HFFc6 (cell line): ENCODE measurements at regions not wholly inside any gene's neighbourhood (a gene's known extent, or its start where the extent isn't known, plus 50 kb on each side); places are given as distances from the start of the nearest gene placed in this dataset.
"Not testable (repeated sequence)": the region's sequence is repeated elsewhere in the genome, so short reads cannot be mapped to it uniquely, and the experiment has no call there.

Experiments used
- DNase-seq: peaks from one replicate; pipeline ENCODE4 v3.0.0-alpha.2; 2018
- H3K27ac Mint-ChIP-seq: 2 replicates; pipeline ENCODE4 v1.8.0; 2020; ENCODE audit warnings: mild to moderate bottlenecking, mixed read lengths
- H3K27me3 Mint-ChIP-seq: 2 replicates; pipeline ENCODE4 v1.8.0; 2021; ENCODE audit warnings: mild to moderate bottlenecking, moderate library complexity, mixed read lengths; ENCODE audit not compliant: insufficient read depth
- H3K36me3 Mint-ChIP-seq: 2 replicates; pipeline ENCODE4 v1.8.0; 2021; ENCODE audit warnings: low read depth, mixed read lengths
- H3K4me1 Mint-ChIP-seq: 2 replicates; pipeline ENCODE4 v1.8.0; 2020; ENCODE audit warnings: low read depth, mixed read lengths
- H3K4me3 Mint-ChIP-seq: 2 replicates; pipeline ENCODE4 v1.8.0; 2020; ENCODE audit warnings: mild to moderate bottlenecking, moderate library complexity, mixed read lengths
- H3K9me3 Mint-ChIP-seq: 2 replicates; pipeline ENCODE4 v1.8.0; 2020; ENCODE audit warnings: mild to moderate bottlenecking, mixed read lengths
- TF ChIP-seq, protein P1 (sequence below): fragments of 200-600 bp; sonication (generic); IDR thresholded peaks from 2 replicates; pipeline ENCODE4 v1.5.0; 2021; ENCODE audit warnings: antibody characterized with exemption, mild to moderate bottlenecking

DNA sequence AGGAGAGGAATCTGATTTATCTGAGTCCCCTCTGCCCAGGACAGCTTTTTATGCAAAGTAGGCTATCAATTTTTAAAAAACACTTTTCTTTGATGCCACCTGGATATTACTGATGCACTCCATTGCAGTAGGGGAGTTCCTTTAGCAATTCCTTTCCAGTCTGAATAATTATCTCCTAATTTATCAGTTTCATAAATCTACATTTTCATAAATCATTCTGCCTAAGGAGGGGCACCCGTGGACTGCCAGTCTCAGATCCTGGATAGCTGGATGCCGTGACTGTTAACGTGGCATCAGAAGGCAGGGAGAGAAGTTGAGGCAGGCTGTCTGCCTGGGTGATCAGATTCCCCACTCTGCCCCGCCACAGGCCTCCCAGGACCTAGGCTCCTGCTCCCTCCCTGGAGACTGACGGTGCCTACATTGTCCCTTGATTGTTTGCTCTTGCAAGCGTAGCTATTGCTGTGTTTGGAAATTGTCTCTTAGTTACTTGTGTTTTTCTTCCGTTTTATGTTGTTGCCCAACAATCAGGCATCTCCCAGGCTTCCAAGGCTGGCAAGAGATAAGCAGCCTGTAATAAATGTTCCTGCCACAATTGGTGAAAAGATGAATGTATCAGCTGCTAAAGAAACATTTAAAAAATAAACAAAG, 75.2 kb downstream of the KATNIP start:
- TF ChIP-seq, protein P1, sequence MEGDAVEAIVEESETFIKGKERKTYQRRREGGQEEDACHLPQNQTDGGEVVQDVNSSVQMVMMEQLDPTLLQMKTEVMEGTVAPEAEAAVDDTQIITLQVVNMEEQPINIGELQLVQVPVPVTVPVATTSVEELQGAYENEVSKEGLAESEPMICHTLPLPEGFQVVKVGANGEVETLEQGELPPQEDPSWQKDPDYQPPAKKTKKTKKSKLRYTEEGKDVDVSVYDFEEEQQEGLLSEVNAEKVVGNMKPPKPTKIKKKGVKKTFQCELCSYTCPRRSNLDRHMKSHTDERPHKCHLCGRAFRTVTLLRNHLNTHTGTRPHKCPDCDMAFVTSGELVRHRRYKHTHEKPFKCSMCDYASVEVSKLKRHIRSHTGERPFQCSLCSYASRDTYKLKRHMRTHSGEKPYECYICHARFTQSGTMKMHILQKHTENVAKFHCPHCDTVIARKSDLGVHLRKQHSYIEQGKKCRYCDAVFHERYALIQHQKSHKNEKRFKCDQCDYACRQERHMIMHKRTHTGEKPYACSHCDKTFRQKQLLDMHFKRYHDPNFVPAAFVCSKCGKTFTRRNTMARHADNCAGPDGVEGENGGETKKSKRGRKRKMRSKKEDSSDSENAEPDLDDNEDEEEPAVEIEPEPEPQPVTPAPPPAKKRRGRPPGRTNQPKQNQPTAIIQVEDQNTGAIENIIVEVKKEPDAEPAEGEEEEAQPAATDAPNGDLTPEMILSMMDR: no peak
- Mint-ChIP-seq H3K27ac (no peak overlapping the region; the same call in 1 of the 2 replicates), H3K27me3 (no peaks in the 10 kb centered on the region; the same call in 1 of the 2 replicates), H3K36me3 (0 out of 2 replicates have a peak, but pooled peaks cover 5% of the 10 kb centered on the region), H3K4me1 (peaks cover 10% of the 10 kb centered on the region), H3K4me3 (no peak overlapping the region), H3K9me3 (no peaks in the 10 kb centered on the region)
- DNase-seq: no peak

DNA sequence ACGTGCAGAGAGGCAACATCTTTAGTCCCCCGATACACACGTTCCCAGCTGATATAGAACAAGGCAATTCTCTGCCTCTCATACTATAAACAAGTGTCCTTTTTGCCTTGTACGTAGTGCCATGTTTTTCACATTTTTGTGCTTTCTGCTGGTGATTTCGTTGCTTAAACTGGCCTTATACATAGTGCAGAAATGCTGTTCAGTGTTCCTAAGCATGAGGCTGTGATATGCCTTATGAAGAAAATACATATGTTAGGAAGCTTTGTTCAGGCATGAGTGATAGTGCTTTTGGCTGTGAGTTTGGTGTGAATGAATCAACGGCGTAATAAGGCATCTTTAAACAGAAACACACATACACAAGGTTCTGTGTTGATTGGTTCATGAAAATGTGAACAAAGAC, 77.2 kb downstream of the KATNIP start:
- Mint-ChIP-seq H3K27me3 (no peaks in the 10 kb centered on the region; the same call in 1 of the 2 replicates), H3K9me3 (no peaks in the 10 kb centered on the region), H3K4me1 (peaks cover 10% of the 10 kb centered on the region), H3K36me3 (peaks cover 7% of the 10 kb centered on the region; the same call in 1 of the 2 replicates), H3K27ac (no peak overlapping the region), H3K4me3 (no peak overlapping the region)
- TF ChIP-seq, protein P1: no peak
- no peak for DNase-seq

DNA sequence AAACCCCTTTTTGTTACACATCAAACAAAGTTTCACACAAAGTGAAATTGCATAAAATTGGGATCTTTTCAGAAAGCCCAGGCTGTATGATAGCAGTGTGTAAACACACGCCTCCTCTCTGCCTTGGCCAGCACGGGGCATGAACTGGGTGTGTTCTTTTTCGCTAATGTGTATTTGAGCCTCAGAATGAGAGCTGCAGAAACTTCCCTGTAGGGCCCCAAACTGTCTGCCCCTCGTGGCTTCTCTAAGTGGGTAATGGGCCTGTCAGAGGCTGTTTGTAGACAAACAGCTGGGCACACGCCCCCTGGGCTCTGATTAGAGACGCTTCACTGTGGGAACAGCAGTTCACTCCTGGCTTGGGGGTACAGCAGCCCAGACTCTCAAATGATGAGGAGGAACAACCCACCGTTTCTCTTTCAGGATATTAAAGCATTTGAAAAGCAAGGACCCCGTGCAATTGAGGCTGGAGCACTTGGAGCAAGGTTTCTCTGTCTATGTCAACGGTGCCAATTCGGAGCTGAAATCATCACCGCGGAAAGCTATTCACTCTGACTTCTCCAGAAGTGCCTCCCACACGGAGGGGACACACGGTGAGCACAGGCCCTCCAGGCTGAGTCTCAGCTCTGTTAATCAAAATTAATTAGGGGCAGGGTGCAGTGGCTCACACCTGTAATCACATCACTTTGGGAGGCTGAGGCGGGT, 78.4 kb downstream of the KATNIP start:
- H3K4me1 Mint-ChIP-seq: peaks cover 10% of the 10 kb centered on the region
- DNase-seq: no peak
- H3K4me3 Mint-ChIP-seq: no peak overlapping the region
- H3K27me3 Mint-ChIP-seq: no peaks in the 10 kb centered on the region; the same call in 1 of the 2 replicates
- no peaks in the 10 kb centered on the region for H3K9me3 Mint-ChIP-seq
- H3K36me3 Mint-ChIP-seq: peaks cover 7% of the 10 kb centered on the region; the same call in 1 of the 2 replicates
- H3K27ac Mint-ChIP-seq: no peak overlapping the region
- TF ChIP-seq, protein P1: no peak

DNA sequence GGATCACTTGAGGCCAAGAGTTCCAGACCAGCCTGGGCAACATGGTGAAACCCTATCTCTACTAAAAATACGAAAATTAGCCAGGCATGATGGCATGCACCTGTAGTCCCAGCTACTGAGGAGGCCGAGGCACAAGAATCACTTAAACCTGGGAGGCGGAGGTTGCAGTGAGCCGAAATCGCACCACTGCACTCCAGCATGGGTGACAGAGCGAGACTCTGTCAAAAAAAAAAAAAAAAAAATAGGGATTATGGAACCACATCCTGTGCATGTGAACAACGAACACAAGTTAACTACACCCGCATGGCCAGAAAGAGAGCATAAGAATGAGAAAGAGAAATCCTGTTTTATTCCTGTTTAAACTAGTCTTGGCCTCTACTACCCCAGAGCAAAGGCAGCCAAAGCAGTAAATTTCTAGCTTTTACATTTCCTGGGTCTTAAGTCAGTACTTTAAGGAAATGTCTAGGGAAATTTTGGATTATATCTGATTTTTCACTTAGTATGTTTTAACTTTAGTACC, 79.1 kb downstream of the KATNIP start:
- H3K36me3 Mint-ChIP-seq, H3K27me3 Mint-ChIP-seq, DNase-seq, H3K9me3 Mint-ChIP-seq, H3K27ac Mint-ChIP-seq, H3K4me3 Mint-ChIP-seq: not testable (repeated sequence)
- H3K4me1 Mint-ChIP-seq: peaks cover 10% of the 10 kb centered on the region

DNA sequence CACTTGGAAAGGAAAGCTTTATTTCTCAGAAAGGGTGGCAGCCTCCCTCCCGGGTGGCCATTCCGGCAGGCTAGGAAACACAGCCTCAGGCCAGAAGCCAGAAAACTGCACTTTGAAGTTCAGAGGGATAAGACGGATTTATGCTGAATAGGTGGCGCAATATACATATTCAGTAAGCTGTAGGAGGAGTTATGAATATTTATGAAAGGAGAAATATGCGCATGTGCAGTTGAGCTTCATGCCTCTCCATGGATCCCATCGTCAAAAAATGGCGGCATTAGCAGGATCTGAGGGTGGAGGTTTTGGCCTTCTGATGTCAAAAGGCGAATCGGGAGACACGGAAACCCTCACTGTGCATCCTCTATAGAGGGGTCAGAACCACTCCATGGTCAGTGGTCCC, 82.3 kb downstream of the KATNIP start:
- TF ChIP-seq, protein P1: no peak
- Mint-ChIP-seq H3K27me3 (no peaks in the 10 kb centered on the region), H3K9me3 (no peaks in the 10 kb centered on the region), H3K4me3 (no peak overlapping the region), H3K27ac (no peak overlapping the region), H3K4me1 (no peaks in the 10 kb centered on the region), H3K36me3 (peaks cover 7% of the 10 kb centered on the region; the same call in 1 of the 2 replicates)
- no peak for DNase-seq

DNA sequence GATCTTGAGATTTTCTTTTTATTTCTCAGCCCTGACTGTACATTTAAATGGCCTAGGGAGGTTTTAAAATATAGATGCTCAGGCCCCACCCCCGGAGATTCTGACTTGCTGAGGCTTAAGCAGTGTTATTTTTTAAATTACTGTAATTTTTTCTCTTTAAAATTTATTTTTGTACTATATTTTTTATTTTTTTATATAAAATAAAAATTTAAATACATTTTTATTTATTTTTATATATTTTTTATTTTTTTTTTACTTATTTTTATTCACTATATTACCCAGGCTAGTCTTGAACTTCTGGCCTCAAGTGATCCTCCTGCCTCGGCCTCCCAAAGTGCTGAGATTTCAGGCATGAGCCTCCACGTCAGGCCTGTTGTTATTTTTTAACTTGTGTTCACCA, 83.3 kb downstream of the KATNIP start:
- Mint-ChIP-seq H3K27ac (no peak overlapping the region), H3K4me3 (no peak overlapping the region), H3K36me3 (peaks cover 7% of the 10 kb centered on the region; the same call in 1 of the 2 replicates), H3K27me3 (no peaks in the 10 kb centered on the region), H3K4me1 (no peaks in the 10 kb centered on the region), H3K9me3 (no peaks in the 10 kb centered on the region)
- DNase-seq: no peak
- TF ChIP-seq, protein P1: no peak
